HG03439 (cell line): ENCODE measurements at regions not wholly inside any gene's neighbourhood (a gene's known extent, or its start where the extent isn't known, plus 50 kb on each side); places are given as distances from the start of the nearest gene placed in this dataset.

ENCODE experiments used
- ATAC-seq: cut with Tn5 transposase; IDR thresholded peaks from one replicate; pipeline ENCODE4 v1.9.1; 2021; ENCODE audit warnings: mild to moderate bottlenecking, moderate library complexity; ENCODE audit not compliant: unreplicated experiment

- no peak for ATAC-seq
Observed at GRCh38 chr7:33841031-33841430, 64.3 kb upstream of the BMPER start.

GRCh38 chr7:33841705-33842129 lies 63.6 kb upstream of the BMPER start:
- ATAC-seq = no peak

- no peak for ATAC-seq
Observed at GRCh38 chr7:33842150-33842549, 63.2 kb upstream of the BMPER start.

GRCh38 chr7:33845991-33846509 lies 59.3 kb upstream of the BMPER start:
- ATAC-seq = no peak

GRCh38 chr7:33849004-33849403 lies 56.3 kb upstream of the BMPER start:
- ATAC-seq = no peak

GRCh38 chr7:33849971-33850559 lies 55.3 kb upstream of the BMPER start:
- ATAC-seq = no peak

GRCh38 chr7:33850768-33851167 lies 54.6 kb upstream of the BMPER start:
- ATAC-seq = no peak

- ATAC-seq = no peak
Observed at GRCh38 chr7:33852838-33853237, 52.5 kb upstream of the BMPER start.

- ATAC-seq = no peak
Observed at GRCh38 chr7:33853361-33854062, 51.8 kb upstream of the BMPER start.

- no peak for ATAC-seq
Observed at GRCh38 chr7:33854178-33854577, 51.2 kb upstream of the BMPER start.

- ATAC-seq = no peak
Observed at GRCh38 chr7:33854801-33855350, 50.5 kb upstream of the BMPER start.
